Testis (tissue), 2 donors: ENCODE measurements at regions not wholly inside any gene's neighbourhood (a gene's known extent, or its start where the extent isn't known, plus 50 kb on each side); places are given as distances from the start of the nearest gene placed in this dataset.
"Not testable (repeated sequence)": the region's sequence is repeated elsewhere in the genome, so short reads cannot be mapped to it uniquely, and the experiment has no call there.

Experiments used
- DNase-seq: peaks from one replicate; pipeline ENCODE4 v3.0.0-alpha.2; 2019
- H3K27ac ChIP-seq, 2 donors: fragments of 200-600 bp; sonication (generic); one replicate each; pipeline ENCODE4 v1.5.1; 2019
- H3K27me3 ChIP-seq: fragments of 200-600 bp; sonication (generic); one replicate; pipeline ENCODE4 v1.5.1; 2019
- H3K36me3 ChIP-seq: fragments of 200-600 bp; sonication (generic); one replicate; pipeline ENCODE4 v1.5.1; 2017; ENCODE audit warnings: low read depth; ENCODE audit errors: missing control alignments
- H3K4me1 ChIP-seq: fragments of 200-600 bp; sonication (generic); one replicate; pipeline ENCODE4 v1.5.1; 2019
- H3K4me3 ChIP-seq, 2 donors: fragments of 200-600 bp; sonication (generic); one replicate each; pipeline ENCODE4 v1.5.1; 2017 to 2019
- H3K9me3 ChIP-seq: fragments of 200-600 bp; sonication (generic); one replicate; pipeline ENCODE4 v1.5.1; 2017
- POLR2A ChIP-seq: fragments of 450-650 bp; IDR thresholded peaks from one replicate; pipeline ENCODE4 v1.6.1; 2017; ENCODE audit warnings: antibody characterized with exemption, mild to moderate bottlenecking, moderate library complexity
- WGBS, 2 donors: methylation state at CpG; one replicate each; pipeline ENCODE4 v1.1.5; 2018; 5-methylcytosine and 5-hydroxymethylcytosine counted together
- intact Hi-C: fragments of 100-400 bp; cut with DNase I; formaldehyde crosslinking; loops from one replicate; pipeline ENCODE4 v1.15.1; 2023; ENCODE audit warnings: low total_unique reads
- TF ChIP-seq, protein P1 (sequence below), 3 experiments: fragments of 450-650 bp in 2 of 3; fragments of 200-600 bp in 1 of 3; sonication (generic) in 1 of 3; IDR thresholded peaks; one replicate each; pipeline ENCODE4 v1.5.1; 2016 to 2019; ENCODE audit warnings: antibody characterized with exemption in 3 of 3, mild to moderate bottlenecking in 2 of 3, moderate library complexity in 1 of 3

DNA sequence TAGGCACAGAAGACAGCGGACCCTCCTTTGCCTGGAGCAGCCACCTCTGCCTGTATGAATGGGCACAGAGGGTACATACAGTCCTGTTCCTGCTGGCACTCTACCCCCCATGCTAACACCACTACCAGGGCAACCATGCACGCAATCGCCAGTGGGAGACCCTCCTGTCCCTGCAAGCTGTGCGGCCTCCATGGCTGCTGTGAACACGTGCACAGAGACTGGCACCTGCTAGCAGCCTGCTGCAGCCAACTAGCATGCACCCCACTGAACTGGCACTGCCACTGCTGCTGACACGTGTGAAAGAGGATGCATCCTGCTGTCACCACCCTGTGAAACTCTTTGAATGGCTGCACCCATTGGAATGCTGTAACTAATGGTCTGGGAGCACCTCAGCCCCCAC, 885.2 kb upstream of the ARRDC3 start:
- TF ChIP-seq, protein P1, sequence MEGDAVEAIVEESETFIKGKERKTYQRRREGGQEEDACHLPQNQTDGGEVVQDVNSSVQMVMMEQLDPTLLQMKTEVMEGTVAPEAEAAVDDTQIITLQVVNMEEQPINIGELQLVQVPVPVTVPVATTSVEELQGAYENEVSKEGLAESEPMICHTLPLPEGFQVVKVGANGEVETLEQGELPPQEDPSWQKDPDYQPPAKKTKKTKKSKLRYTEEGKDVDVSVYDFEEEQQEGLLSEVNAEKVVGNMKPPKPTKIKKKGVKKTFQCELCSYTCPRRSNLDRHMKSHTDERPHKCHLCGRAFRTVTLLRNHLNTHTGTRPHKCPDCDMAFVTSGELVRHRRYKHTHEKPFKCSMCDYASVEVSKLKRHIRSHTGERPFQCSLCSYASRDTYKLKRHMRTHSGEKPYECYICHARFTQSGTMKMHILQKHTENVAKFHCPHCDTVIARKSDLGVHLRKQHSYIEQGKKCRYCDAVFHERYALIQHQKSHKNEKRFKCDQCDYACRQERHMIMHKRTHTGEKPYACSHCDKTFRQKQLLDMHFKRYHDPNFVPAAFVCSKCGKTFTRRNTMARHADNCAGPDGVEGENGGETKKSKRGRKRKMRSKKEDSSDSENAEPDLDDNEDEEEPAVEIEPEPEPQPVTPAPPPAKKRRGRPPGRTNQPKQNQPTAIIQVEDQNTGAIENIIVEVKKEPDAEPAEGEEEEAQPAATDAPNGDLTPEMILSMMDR (IDR thresholded peaks at IDR 0.05): no peak
- no peak for TF ChIP-seq POLR2A
- Histone ChIP-seq H3K9me3 (no peaks in the 10 kb centered on the region), H3K27me3 (no peaks in the 10 kb centered on the region), H3K4me3 (no peak overlapping the region), H3K4me1 (no peaks in the 10 kb centered on the region), H3K27ac (no peak overlapping the region), H3K36me3 (no peaks in the 10 kb centered on the region)
- no peak for DNase-seq
- intact Hi-C loops: no loop called here
- WGBS, 2 donors: 83 to 100% methylated on average over 1 to 6 of the region's 6 CpGs

DNA sequence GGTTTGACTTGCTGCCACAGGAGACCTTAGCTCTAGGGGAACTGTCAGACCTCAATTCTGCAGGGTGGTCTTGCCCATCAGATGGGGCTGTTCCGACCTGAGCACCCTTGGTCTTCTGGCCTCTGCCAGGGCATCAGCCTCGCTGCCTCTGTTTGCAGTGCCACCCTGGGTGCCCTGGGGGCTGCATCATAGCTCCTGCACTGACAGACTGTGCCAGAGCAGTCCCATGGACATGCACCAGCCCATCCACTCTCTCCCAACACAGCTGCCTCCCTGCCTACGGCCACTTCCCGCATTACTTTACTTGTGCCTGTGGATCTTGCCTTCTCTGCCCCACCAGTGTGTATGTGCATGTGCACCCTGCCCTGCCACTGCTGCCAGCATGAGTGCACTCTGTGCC, 884.7 kb upstream of the ARRDC3 start:
- no peaks in the 10 kb centered on the region for H3K4me1 ChIP-seq
- no peak for TF ChIP-seq POLR2A
- TF ChIP-seq, protein P1 (IDR thresholded peaks at IDR 0.05): no peak
- no peak overlapping the region for H3K27ac ChIP-seq
- intact Hi-C loops: no loop called here
- WGBS, 2 donors: 80 to 93% methylated on average over 1 to 4 of the region's 4 CpGs
- H3K9me3 ChIP-seq: no peaks in the 10 kb centered on the region
- H3K36me3 ChIP-seq: no peaks in the 10 kb centered on the region
- DNase-seq: no peak
- H3K4me3 ChIP-seq: no peak overlapping the region
- H3K27me3 ChIP-seq: no peaks in the 10 kb centered on the region

DNA sequence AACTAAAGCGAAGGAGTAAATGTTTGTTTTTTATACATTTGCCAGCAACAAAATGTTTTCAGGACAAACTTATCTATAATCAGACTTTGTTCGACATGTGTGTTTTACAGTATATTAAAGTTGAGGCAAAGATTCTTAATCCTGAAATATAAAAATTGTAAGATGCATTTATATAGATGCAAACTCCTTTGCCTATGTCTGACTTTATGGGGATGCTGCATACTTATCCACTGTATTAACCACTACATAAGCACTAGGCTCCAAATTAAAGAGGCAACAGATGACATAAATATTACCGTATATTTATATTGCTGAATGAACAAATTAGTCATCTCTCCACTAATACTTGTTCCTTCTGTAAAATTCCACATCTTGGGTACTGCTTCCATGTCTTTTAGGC, 882.7 kb upstream of the ARRDC3 start:
- DNase-seq: no peak
- 89 to 96% methylated on average over 3 of the region's 3 CpGs for WGBS, 2 donors
- Histone ChIP-seq H3K27ac (no peak overlapping the region), H3K36me3 (no peaks in the 10 kb centered on the region), H3K27me3 (no peaks in the 10 kb centered on the region), H3K9me3 (no peaks in the 10 kb centered on the region), H3K4me3 (no peak overlapping the region), H3K4me1 (no peaks in the 10 kb centered on the region)
- intact Hi-C loops: no loop called here
- no peak for TF ChIP-seq POLR2A
- TF ChIP-seq, protein P1 (IDR thresholded peaks at IDR 0.05): no peak

DNA sequence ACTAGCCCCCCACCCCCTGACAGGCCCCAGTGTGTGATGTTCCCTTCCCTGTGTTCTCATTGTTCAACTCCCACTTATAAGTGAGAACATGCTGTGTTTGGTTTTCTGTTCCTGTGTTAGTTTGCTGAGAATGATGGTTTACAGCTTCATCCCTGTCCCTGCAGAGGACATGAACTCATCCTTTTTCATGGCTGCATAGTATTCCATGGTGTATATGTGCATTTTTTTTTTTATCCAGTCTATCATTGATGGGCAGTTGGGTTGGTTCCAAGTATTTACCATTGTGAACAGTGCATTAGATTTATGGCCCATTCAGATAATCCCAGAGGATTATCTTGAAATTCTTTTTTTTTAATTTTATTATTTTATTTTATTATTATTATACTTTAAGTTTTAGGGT, 872.5 kb upstream of the ARRDC3 start:
- H3K9me3 ChIP-seq, H3K36me3 ChIP-seq, H3K4me3 ChIP-seq, H3K27ac ChIP-seq, H3K27me3 ChIP-seq, H3K4me1 ChIP-seq, intact Hi-C loops, DNase-seq: not testable (repeated sequence)

DNA sequence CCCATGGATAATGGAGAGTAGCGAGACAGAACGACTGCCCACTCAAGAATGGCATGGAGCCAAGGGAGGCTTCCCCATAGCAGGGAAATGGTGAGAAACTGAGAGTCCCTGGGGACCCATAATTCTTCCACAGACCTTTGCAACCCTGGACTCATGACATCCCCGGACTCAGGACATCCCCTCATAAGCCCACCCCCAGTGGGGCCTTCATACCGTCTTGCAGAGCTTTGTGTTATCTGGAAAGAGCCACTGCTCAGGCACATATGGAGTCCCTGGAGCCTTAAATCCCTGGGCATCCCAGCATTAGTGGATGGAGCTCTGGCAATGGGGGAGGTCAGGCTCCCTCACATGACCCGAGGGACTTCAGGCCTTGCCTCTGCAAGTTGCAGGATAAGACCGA, 865.4 kb upstream of the ARRDC3 start:
- WGBS, 2 donors: 88 to 89% methylated on average over 6 of the region's 6 CpGs
- no peak for TF ChIP-seq POLR2A
- TF ChIP-seq, protein P1 (IDR thresholded peaks at IDR 0.05): no peak

More for the DNA sequence above, 865.4 kb upstream of the ARRDC3 start:
- Histone ChIP-seq H3K9me3 (no peaks in the 10 kb centered on the region), H3K27me3 (no peaks in the 10 kb centered on the region), H3K4me3 (no peak overlapping the region), H3K27ac (no peak overlapping the region), H3K4me1 (no peaks in the 10 kb centered on the region), H3K36me3 (no peaks in the 10 kb centered on the region)
- no peak for DNase-seq
- intact Hi-C loops: no loop called here
